ACC112 (cell line): ENCODE measurements at regions not wholly inside any gene's neighbourhood (a gene's known extent, or its start where the extent isn't known, plus 50 kb on each side); places are given as distances from the start of the nearest gene placed in this dataset.

Source experiments
- H2AFZ ChIP-seq: fragments of 200-600 bp; sonication (generic); one replicate; pipeline ENCODE4 v1.6.0; 2017; ENCODE audit warnings: antibody characterized with exemption, low read length; ENCODE audit not compliant: unreplicated experiment
- H3K27ac ChIP-seq: fragments of 200-600 bp; sonication (generic); 2 replicates; pipeline ENCODE4 v1.5.1; 2014; ENCODE audit warnings: low read depth, mild to moderate bottlenecking, antibody characterized with exemption, low read length, moderate library complexity
- H3K27me3 ChIP-seq: fragments of 200-600 bp; sonication (generic); 2 replicates; pipeline ENCODE4 v1.6.1; 2014; ENCODE audit warnings: mild to moderate bottlenecking, antibody characterized with exemption, low read length, moderate library complexity, mixed read lengths; ENCODE audit not compliant: insufficient read depth
- H3K36me3 ChIP-seq: fragments of 200-600 bp; sonication (generic); 2 replicates; pipeline ENCODE4 v1.6.1; 2016; ENCODE audit warnings: mild to moderate bottlenecking, antibody characterized with exemption, low read length, moderate library complexity, mixed read lengths; ENCODE audit not compliant: insufficient read depth
- H3K4me1 ChIP-seq: fragments of 200-600 bp; sonication (generic); one replicate; pipeline ENCODE4 v1.6.1; 2016; ENCODE audit warnings: low read length, mixed read lengths; ENCODE audit not compliant: insufficient read depth, unreplicated experiment, control insufficient read depth
- H3K4me3 ChIP-seq: fragments of 200-600 bp; sonication (generic); 2 replicates; pipeline ENCODE4 v1.5.1; 2014; ENCODE audit warnings: mild to moderate bottlenecking, low read depth, low read length
- H3K79me2 ChIP-seq: fragments of 200-600 bp; sonication (generic); one replicate; pipeline ENCODE4 v1.6.0; 2016; ENCODE audit warnings: low read length; ENCODE audit not compliant: control insufficient read depth, unreplicated experiment, insufficient read depth

- no peak overlapping the region for H3K4me3 ChIP-seq
- no peak overlapping the region for H2AFZ ChIP-seq
- no peaks in the 10 kb centered on the region for H3K79me2 ChIP-seq
- no peaks in the 10 kb centered on the region for H3K27me3 ChIP-seq
- H3K36me3 ChIP-seq, result no peaks in the 10 kb centered on the region
- H3K4me1 ChIP-seq, result peaks cover 36% of the 10 kb centered on the region
- H3K27ac ChIP-seq, result 0 out of 2 replicates have a peak overlapping the region, but pooled peaks have one; percentile 7
Measured at GRCh38 chr6:140441256-140441655, 1066.8 kb upstream of the CITED2 start.

- Histone ChIP-seq H3K36me3 (no peaks in the 10 kb centered on the region), H2AFZ (peak overlapping the region; percentile 41), H3K4me3 (no peak overlapping the region), H3K79me2 (no peaks in the 10 kb centered on the region), H3K4me1 (peaks cover 31% of the 10 kb centered on the region), H3K27me3 (no peaks in the 10 kb centered on the region), H3K27ac (0 out of 2 replicates have a peak overlapping the region, but pooled peaks have one; percentile 5)
Measured at GRCh38 chr6:140440223-140440835, 1065.9 kb upstream of the CITED2 start.

- H3K4me1 ChIP-seq, result peaks cover 24% of the 10 kb centered on the region
- no peaks in the 10 kb centered on the region for H3K79me2 ChIP-seq
- peak overlapping the region; percentile 28 for H2AFZ ChIP-seq
- no peaks in the 10 kb centered on the region for H3K27me3 ChIP-seq
- no peak overlapping the region for H3K27ac ChIP-seq
- no peaks in the 10 kb centered on the region for H3K36me3 ChIP-seq
- H3K4me3 ChIP-seq, result no peak overlapping the region
Measured at GRCh38 chr6:140438346-140438735, 1063.9 kb upstream of the CITED2 start.

GRCh38 chr6:140437619-140438345 is 1063.3 kb upstream of the CITED2 start:
- H3K36me3 ChIP-seq, result no peaks in the 10 kb centered on the region; the same call in 1 of the 2 replicates
- H3K4me3 ChIP-seq, result no peak overlapping the region
- H3K27ac ChIP-seq, result no peak overlapping the region
- no peaks in the 10 kb centered on the region for H3K79me2 ChIP-seq
- no peaks in the 10 kb centered on the region for H3K27me3 ChIP-seq
- H3K4me1 ChIP-seq, result peaks cover 24% of the 10 kb centered on the region
- peak overlapping the region; percentile 28 for H2AFZ ChIP-seq

GRCh38 chr6:140436023-140436811 is 1061.8 kb upstream of the CITED2 start:
- H3K27ac ChIP-seq, result peak overlapping the region; percentile 15; the same call in 1 of the 2 replicates
- no peaks in the 10 kb centered on the region for H3K27me3 ChIP-seq
- H2AFZ ChIP-seq, result peak overlapping the region; percentile 12
- H3K4me1 ChIP-seq, result peaks cover 24% of the 10 kb centered on the region
- H3K36me3 ChIP-seq, result no peaks in the 10 kb centered on the region; the same call in 1 of the 2 replicates
- no peak overlapping the region for H3K4me3 ChIP-seq
- H3K79me2 ChIP-seq, result no peaks in the 10 kb centered on the region

GRCh38 chr6:140434761-140435160 is 1060.3 kb upstream of the CITED2 start:
- Histone ChIP-seq H3K4me1 (peaks cover 12% of the 10 kb centered on the region), H3K27me3 (no peaks in the 10 kb centered on the region), H3K36me3 (no peaks in the 10 kb centered on the region; the same call in 1 of the 2 replicates), H3K79me2 (no peaks in the 10 kb centered on the region), H3K27ac (no peak overlapping the region), H3K4me3 (no peak overlapping the region), H2AFZ (no peak overlapping the region)

GRCh38 chr6:140433072-140433471 is 1058.6 kb upstream of the CITED2 start:
- H3K4me3 ChIP-seq, result no peak overlapping the region
- no peak overlapping the region for H2AFZ ChIP-seq
- no peak overlapping the region for H3K27ac ChIP-seq
- no peaks in the 10 kb centered on the region; the same call in 1 of the 2 replicates for H3K36me3 ChIP-seq
- peaks cover 5% of the 10 kb centered on the region for H3K4me1 ChIP-seq
- H3K27me3 ChIP-seq, result no peaks in the 10 kb centered on the region
- no peaks in the 10 kb centered on the region for H3K79me2 ChIP-seq

GRCh38 chr6:140427842-140428241 is 1053.4 kb upstream of the CITED2 start:
- H3K36me3 ChIP-seq, result no peaks in the 10 kb centered on the region; the same call in 1 of the 2 replicates
- no peaks in the 10 kb centered on the region for H3K79me2 ChIP-seq
- no peak overlapping the region for H3K4me3 ChIP-seq
- no peak overlapping the region for H2AFZ ChIP-seq
- H3K27ac ChIP-seq, result no peak overlapping the region
- H3K4me1 ChIP-seq, result no peaks in the 10 kb centered on the region
- H3K27me3 ChIP-seq, result no peaks in the 10 kb centered on the region

GRCh38 chr6:140414966-140415620 is 1040.6 kb upstream of the CITED2 start:
- H3K27ac ChIP-seq, result no peak overlapping the region
- no peak overlapping the region for H3K4me3 ChIP-seq
- no peaks in the 10 kb centered on the region for H3K4me1 ChIP-seq
- H3K36me3 ChIP-seq, result no peaks in the 10 kb centered on the region
- H2AFZ ChIP-seq, result no peak overlapping the region
- no peaks in the 10 kb centered on the region for H3K27me3 ChIP-seq
- no peaks in the 10 kb centered on the region for H3K79me2 ChIP-seq

- Histone ChIP-seq H3K79me2 (no peaks in the 10 kb centered on the region), H3K4me1 (peaks cover 16% of the 10 kb centered on the region), H3K4me3 (no peak overlapping the region), H2AFZ (no peak overlapping the region), H3K36me3 (no peaks in the 10 kb centered on the region), H3K27me3 (no peaks in the 10 kb centered on the region), H3K27ac (no peak overlapping the region)
Measured at GRCh38 chr6:140403020-140403419, 1028.6 kb upstream of the CITED2 start.
